Upper lobe of left lung (tissue), 6 donors: ENCODE measurements at regions not wholly inside any gene's neighbourhood (a gene's known extent, or its start where the extent isn't known, plus 50 kb on each side); places are given as distances from the start of the nearest gene placed in this dataset.

ENCODE experiments used
- ATAC-seq, 2 donors: fragments of 200-7000 bp; cut with Tn5 transposase; one replicate each; pipeline ENCODE4 v1.9.1; 2022; ENCODE audit warnings: mild to moderate bottlenecking in 2 of 2, moderate library complexity in 2 of 2; ENCODE audit not compliant: low FRiP score in 2 of 2
- DNase-seq, 2 donors: peaks; one replicate each; pipeline ENCODE4 v3.0.0-alpha.2; 2019 to 2020
- H3K27ac ChIP-seq, 4 donors: fragments of 200-600 bp; sonication (generic); one replicate each; pipeline ENCODE4 v1.5.1; 2016 to 2019
- H3K27me3 ChIP-seq, 4 donors: fragments of 200-600 bp; sonication (generic); one replicate each; pipeline ENCODE4 v1.5.1; 2017 to 2019
- H3K36me3 ChIP-seq, 4 donors: fragments of 200-600 bp; sonication (generic); one replicate each; pipeline ENCODE4 v1.5.1; 2016 to 2019
- H3K4me1 ChIP-seq, 4 donors: fragments of 200-600 bp; sonication (generic); one replicate each; pipeline ENCODE4 v1.5.1; 2018 to 2019
- H3K4me3 ChIP-seq, 4 donors: fragments of 200-600 bp; sonication (generic); one replicate each; pipeline ENCODE4 v1.5.1; 2017 to 2019; ENCODE audit warnings: mild to moderate bottlenecking in 2 of 4, moderate library complexity in 1 of 4
- H3K9me3 ChIP-seq, 4 donors: fragments of 200-600 bp; sonication (generic); one replicate each; pipeline ENCODE4 v1.5.1; 2018 to 2019
- CTCF ChIP-seq, 6 experiments: fragments of 450-650 bp in 4 of 6; fragments of 200-600 bp in 2 of 6; sonication (generic) in 2 of 6; IDR thresholded peaks; one replicate each; pipeline ENCODE4 v1.5.1; 2016 to 2019; ENCODE audit warnings: antibody characterized with exemption in 6 of 6
- EP300 ChIP-seq, 4 donors: sonication (generic); formaldehyde crosslinking; IDR thresholded peaks; one replicate each; pipeline ENCODE4 v1.5.1; 2017; ENCODE audit warnings: antibody characterized with exemption in 4 of 4, control low read depth in 2 of 4
- POLR2A ChIP-seq, 4 donors: fragments of 450-650 bp; IDR thresholded peaks; one replicate each; pipeline ENCODE4 v1.5.1; 2016 to 2017; ENCODE audit warnings: antibody characterized with exemption in 4 of 4, mild to moderate bottlenecking in 2 of 4
- POLR2AphosphoS5 ChIP-seq, 2 donors: sonication (generic); formaldehyde crosslinking; IDR thresholded peaks; one replicate each; pipeline ENCODE4 v1.5.1; 2017; ENCODE audit warnings: antibody characterized with exemption in 2 of 2
- WGBS, 2 donors: methylation state at CpG; one replicate each; pipeline ENCODE4 v1.1.5; 2017 to 2018; 5-methylcytosine and 5-hydroxymethylcytosine counted together
- donor health status: DM: no; HTN: no; CAD: no; lungs with moderate emphysema.
- donor health status: DM: no; HTN: yes; CAD: no; lungs with severe emphysema.

GRCh38 chr17:73770115-73770848 lies 126.0 kb upstream of the SDK2 start:
- ATAC-seq: peak; percentile 73 to 84
- no peaks in the 10 kb centered on the region for H3K9me3 ChIP-seq
- no peaks in the 10 kb centered on the region for H3K36me3 ChIP-seq
- H3K4me3 ChIP-seq: no peak overlapping the region
- peak; percentile 77 to 85 for TF ChIP-seq POLR2AphosphoS5 (IDR thresholded peaks at IDR 0.05)
- no peak for TF ChIP-seq CTCF (IDR thresholded peaks at IDR 0.05)
- peak in 1 of 4 donors; percentile 63 for TF ChIP-seq EP300 (IDR thresholded peaks at IDR 0.05)
- peaks cover 11 to 25% (median 16%) of the 10 kb centered on the region in 4 donors for H3K4me1 ChIP-seq
- DNase-seq: peak in 1 of 2 donors; percentile 56
- 53 to 71% methylated on average over 8 to 12 of the region's 12 CpGs for WGBS, 2 donors
- no peaks in the 10 kb centered on the region for H3K27me3 ChIP-seq
- H3K27ac ChIP-seq: peak overlapping the region in 3 of 4 donors; percentile 8 to 39 (median 34)

GRCh38 chr17:73770849-73771229 lies 126.6 kb upstream of the SDK2 start:
- ATAC-seq (no peak), DNase-seq (no peak)
- WGBS, 2 donors: 49 to 72% methylated on average over 5 to 6 of the region's 6 CpGs
- no peaks in the 10 kb centered on the region for H3K27me3 ChIP-seq
- H3K4me3 ChIP-seq: no peak overlapping the region
- H3K4me1 ChIP-seq: peaks cover 11 to 25% (median 16%) of the 10 kb centered on the region in 4 donors
- TF ChIP-seq EP300 (IDR thresholded peaks at IDR 0.05) (no peak), CTCF (IDR thresholded peaks at IDR 0.05) (no peak), POLR2A (IDR thresholded peaks at IDR 0.05) (no peak), POLR2AphosphoS5 (IDR thresholded peaks at IDR 0.05) (no peak)
- no peaks in the 10 kb centered on the region for H3K9me3 ChIP-seq
- H3K36me3 ChIP-seq: no peaks in the 10 kb centered on the region
- peak overlapping the region in 2 of 4 donors; percentile 32 to 39 for H3K27ac ChIP-seq

GRCh38 chr17:73772107-73772705 lies 128.0 kb upstream of the SDK2 start:
- no peak for ATAC-seq
- TF ChIP-seq POLR2A (IDR thresholded peaks at IDR 0.05): no peak
- TF ChIP-seq CTCF (IDR thresholded peaks at IDR 0.05): no peak
- no peak for TF ChIP-seq EP300 (IDR thresholded peaks at IDR 0.05)
- no peak for TF ChIP-seq POLR2AphosphoS5 (IDR thresholded peaks at IDR 0.05)
- no peak overlapping the region for H3K27ac ChIP-seq
- H3K4me3 ChIP-seq: no peak overlapping the region
- DNase-seq: no peak
- 64 to 66% methylated on average over 5 of the region's 5 CpGs for WGBS, 2 donors
- H3K9me3 ChIP-seq: no peaks in the 10 kb centered on the region
- no peaks in the 10 kb centered on the region for H3K27me3 ChIP-seq
- H3K36me3 ChIP-seq: no peaks in the 10 kb centered on the region
- H3K4me1 ChIP-seq: peaks cover 11 to 25% (median 16%) of the 10 kb centered on the region in 4 donors

- DNase-seq (no peak), ATAC-seq (no peak)
- H3K9me3 ChIP-seq: no peaks in the 10 kb centered on the region
- H3K4me3 ChIP-seq: no peak overlapping the region
- H3K4me1 ChIP-seq: peaks cover 11 to 25% (median 16%) of the 10 kb centered on the region in 4 donors
- no peak overlapping the region for H3K27ac ChIP-seq
- WGBS, 2 donors: 74 to 77% methylated on average over 7 of the region's 7 CpGs
- H3K27me3 ChIP-seq: no peaks in the 10 kb centered on the region
- TF ChIP-seq CTCF (IDR thresholded peaks at IDR 0.05) (no peak), POLR2A (IDR thresholded peaks at IDR 0.05) (no peak), POLR2AphosphoS5 (IDR thresholded peaks at IDR 0.05) (no peak), EP300 (IDR thresholded peaks at IDR 0.05) (no peak)
- no peaks in the 10 kb centered on the region for H3K36me3 ChIP-seq
Measured at GRCh38 chr17:73773702-73774101, 129.5 kb upstream of the SDK2 start.
